C4-2B (cell line): ENCODE measurements at regions not wholly inside any gene's neighbourhood (a gene's known extent, or its start where the extent isn't known, plus 50 kb on each side); places are given as distances from the start of the nearest gene placed in this dataset.

Experiments used
- CTCF ChIP-seq: fragments of 450-650 bp; conservative IDR thresholded peaks from 2 replicates; pipeline ENCODE4 v1.5.1; 2017; ENCODE audit warnings: mild to moderate bottlenecking
- ZFX ChIP-seq: fragments of 450-650 bp; IDR thresholded peaks from 2 replicates; pipeline ENCODE4 v1.6.1; 2017

DNA sequence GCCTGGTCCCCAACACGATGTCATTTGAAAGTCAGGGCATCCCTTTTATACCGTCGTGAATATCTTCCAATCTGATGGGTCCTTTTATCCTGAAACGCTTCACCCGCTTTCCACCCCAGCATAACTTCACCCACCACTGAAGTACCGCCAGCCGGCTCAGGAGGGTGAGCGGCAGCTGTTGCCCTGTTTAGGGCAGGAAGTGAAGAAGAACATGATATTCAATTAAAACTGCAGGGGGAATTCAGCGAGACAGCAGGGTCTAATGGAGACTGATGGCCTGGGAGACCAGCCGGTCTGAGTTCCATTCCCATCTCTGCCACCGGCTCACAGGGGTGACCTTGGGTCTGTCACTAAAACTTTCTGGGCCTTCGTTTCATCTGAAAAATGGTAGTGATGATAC is 68.2 kb upstream of the EGFLAM start:
- no peak for TF ChIP-seq CTCF
- no peak for TF ChIP-seq ZFX
